ENCODE measurements at regions not wholly inside any gene's neighbourhood (a gene's known extent, or its start where the extent isn't known, plus 50 kb on each side); places are given as distances from the start of the nearest gene placed in this dataset.
A peak's percentile ranks its signal among the peaks of the same experiment; 100 is the strongest.

DNA sequence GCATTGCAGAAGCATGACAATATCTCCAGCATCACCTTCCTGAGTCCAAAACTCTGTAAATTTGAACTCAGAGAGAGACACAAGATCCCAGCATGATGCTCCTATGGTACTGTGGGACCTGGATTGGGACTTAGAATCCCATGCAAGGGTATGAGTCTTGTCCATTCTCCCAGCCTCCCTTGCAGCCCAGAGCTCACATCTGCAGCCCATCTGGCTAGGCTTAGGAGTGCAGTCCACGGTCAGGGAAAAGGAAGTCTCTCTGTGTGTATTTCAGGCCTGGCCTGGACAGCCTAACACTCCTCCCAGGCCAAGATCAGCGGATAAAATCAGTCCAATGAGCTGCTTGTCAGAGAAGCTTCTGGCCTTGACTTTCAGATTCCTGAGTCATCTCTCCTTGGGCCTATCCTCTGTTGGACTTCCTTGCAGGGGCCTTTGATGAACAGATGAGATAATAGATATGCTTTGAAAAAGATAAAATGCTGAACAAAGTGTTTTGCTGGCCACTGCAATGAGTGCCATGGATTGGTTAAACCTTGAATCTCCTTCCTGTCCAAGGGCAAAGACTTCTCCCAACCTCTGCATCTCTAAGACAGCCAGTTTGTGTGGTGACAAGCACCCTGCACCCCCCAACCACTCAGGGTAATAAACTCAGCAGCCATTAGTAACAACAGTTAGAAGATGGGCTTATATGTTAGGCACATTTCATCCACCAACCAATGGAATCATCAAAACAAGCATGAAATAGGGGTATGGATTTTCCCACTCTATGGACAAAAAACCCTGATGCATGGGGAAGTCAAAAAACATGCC lies 412.8 kb upstream of the TBX3 start:
- Histone ChIP-seq H3K4me3 (no peak overlapping the region), H3K9me3 (no peaks in the 10 kb centered on the region), H3K4me1 (no peaks in the 10 kb centered on the region), H3K27ac (peak overlapping the region in 1 of 4 donors; percentile 26), H3K36me3 (no peaks in the 10 kb centered on the region), H3K27me3 (no peaks in the 10 kb centered on the region)
- TF ChIP-seq, protein P1, sequence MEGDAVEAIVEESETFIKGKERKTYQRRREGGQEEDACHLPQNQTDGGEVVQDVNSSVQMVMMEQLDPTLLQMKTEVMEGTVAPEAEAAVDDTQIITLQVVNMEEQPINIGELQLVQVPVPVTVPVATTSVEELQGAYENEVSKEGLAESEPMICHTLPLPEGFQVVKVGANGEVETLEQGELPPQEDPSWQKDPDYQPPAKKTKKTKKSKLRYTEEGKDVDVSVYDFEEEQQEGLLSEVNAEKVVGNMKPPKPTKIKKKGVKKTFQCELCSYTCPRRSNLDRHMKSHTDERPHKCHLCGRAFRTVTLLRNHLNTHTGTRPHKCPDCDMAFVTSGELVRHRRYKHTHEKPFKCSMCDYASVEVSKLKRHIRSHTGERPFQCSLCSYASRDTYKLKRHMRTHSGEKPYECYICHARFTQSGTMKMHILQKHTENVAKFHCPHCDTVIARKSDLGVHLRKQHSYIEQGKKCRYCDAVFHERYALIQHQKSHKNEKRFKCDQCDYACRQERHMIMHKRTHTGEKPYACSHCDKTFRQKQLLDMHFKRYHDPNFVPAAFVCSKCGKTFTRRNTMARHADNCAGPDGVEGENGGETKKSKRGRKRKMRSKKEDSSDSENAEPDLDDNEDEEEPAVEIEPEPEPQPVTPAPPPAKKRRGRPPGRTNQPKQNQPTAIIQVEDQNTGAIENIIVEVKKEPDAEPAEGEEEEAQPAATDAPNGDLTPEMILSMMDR (IDR thresholded peaks at IDR 0.05), result no peak
- no peak for TF ChIP-seq POLR2A (IDR thresholded peaks at IDR 0.05)
- DNase-seq, result no peak

GRCh38 chr12:115095073-115095748 lies 411.2 kb upstream of the TBX3 start:
- H3K27ac ChIP-seq, result no peak overlapping the region
- H3K4me3 ChIP-seq, result no peak overlapping the region
- H3K4me1 ChIP-seq, result no peaks in the 10 kb centered on the region
- no peaks in the 10 kb centered on the region for H3K36me3 ChIP-seq
- no peak for DNase-seq
- no peaks in the 10 kb centered on the region for H3K27me3 ChIP-seq
- TF ChIP-seq, protein P1 (IDR thresholded peaks at IDR 0.05), result no peak
- no peak for TF ChIP-seq POLR2A (IDR thresholded peaks at IDR 0.05)
- no peaks in the 10 kb centered on the region for H3K9me3 ChIP-seq

DNA sequence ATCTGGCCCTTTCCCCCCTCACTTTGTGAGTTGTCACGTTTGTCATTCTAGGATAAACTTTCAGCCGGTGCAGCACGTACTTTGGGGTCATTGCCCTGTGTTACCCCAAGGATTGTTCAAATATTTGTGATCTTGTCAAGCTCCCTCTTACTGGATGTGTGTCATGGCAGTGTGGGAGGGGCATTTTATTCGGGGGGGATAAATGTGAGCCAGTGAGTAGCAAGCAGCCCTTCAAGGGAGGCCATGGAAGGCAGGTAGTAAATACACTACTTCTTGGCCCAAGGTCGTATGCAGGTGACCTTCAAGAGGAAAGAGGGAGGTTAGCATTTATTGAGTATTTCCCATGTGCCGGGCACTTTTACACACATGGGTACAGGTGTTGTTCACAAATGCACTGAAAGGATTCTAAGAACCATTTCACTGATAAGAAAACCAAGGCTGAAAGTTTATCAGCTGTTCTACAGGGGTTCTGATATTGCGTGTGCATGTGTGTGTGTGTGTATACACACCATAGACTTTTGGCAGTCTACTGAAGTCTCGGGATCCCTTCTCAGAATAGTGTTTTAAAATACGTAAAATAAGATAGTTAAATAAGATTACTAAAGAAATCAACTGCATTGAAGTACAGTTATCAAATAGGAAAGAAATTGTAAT lies 410.3 kb upstream of the TBX3 start:
- Histone ChIP-seq H3K36me3 (no peaks in the 10 kb centered on the region), H3K4me1 (no peaks in the 10 kb centered on the region), H3K27me3 (no peaks in the 10 kb centered on the region), H3K27ac (no peak overlapping the region), H3K4me3 (no peak overlapping the region), H3K9me3 (no peaks in the 10 kb centered on the region)
- DNase-seq, result no peak
- TF ChIP-seq, protein P1 (IDR thresholded peaks at IDR 0.05), result no peak
- no peak for TF ChIP-seq POLR2A (IDR thresholded peaks at IDR 0.05)

DNA sequence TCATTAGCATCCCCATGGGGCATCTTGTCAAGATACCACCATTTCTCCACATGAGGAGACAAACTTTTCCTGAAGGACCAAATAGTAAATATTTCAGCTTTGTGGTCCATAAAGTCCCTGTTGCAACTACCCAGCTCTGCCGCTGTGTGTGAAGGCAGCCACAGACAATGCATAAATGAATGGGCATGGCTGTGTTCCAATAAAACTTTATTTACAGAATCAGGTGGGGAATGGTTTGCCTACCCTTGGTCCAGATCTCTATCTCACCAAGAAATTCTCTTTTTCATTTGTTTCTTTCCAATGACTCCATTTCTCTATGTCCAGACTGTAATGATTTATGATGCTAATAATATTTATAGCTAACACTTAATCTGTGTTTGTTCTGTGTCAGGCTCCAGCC lies 409.3 kb upstream of the TBX3 start:
- Histone ChIP-seq H3K36me3 (no peaks in the 10 kb centered on the region), H3K27ac (no peak overlapping the region), H3K4me3 (no peak overlapping the region), H3K9me3 (no peaks in the 10 kb centered on the region), H3K27me3 (no peaks in the 10 kb centered on the region), H3K4me1 (no peaks in the 10 kb centered on the region)
- no peak for DNase-seq
- TF ChIP-seq POLR2A (IDR thresholded peaks at IDR 0.05), result no peak
- TF ChIP-seq, protein P1 (IDR thresholded peaks at IDR 0.05), result no peak

- TF ChIP-seq, protein P1 (IDR thresholded peaks at IDR 0.05), result no peak
- no peak for TF ChIP-seq POLR2A (IDR thresholded peaks at IDR 0.05)
- Histone ChIP-seq H3K27ac (no peak overlapping the region), H3K4me3 (no peak overlapping the region), H3K36me3 (no peaks in the 10 kb centered on the region), H3K4me1 (no peaks in the 10 kb centered on the region), H3K27me3 (no peaks in the 10 kb centered on the region), H3K9me3 (no peaks in the 10 kb centered on the region)
- no peak for DNase-seq
These were observed 406.8 kb upstream of the TBX3 start for GRCh38 chr12:115090783-115091182.

All from Peyer's patch (tissue), 4 donors.